DMS53 (cell line): ENCODE measurements at regions not wholly inside any gene's neighbourhood (a gene's known extent, or its start where the extent isn't known, plus 50 kb on each side); places are given as distances from the start of the nearest gene placed in this dataset.
"Not testable (repeated sequence)": the region's sequence is repeated elsewhere in the genome, so short reads cannot be mapped to it uniquely, and the experiment has no call there.

Experiments used
- DNase-seq: peaks from one replicate; lab custom pipeline; 2025; lab: John Stamatoyannopoulos, UW

DNA sequence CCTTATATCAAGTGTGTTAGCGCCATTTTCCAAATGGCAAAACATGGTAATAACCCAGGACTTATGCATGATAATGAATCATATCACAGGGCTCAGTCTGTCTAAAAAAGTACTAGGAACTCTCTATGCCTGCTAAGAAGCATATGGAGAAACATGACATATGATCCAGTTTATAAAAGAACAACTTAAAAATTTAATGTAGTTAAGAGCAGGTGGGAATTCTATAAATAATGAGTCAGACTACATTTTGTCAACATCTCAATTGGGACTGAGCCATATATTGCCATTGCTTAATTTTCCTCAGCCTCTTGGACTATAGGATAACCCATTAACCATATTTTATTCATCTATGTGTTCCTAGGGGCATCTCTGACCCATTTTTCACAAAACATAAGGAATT, 360.4 kb upstream of the AGA start:
- no peak for DNase-seq

DNA sequence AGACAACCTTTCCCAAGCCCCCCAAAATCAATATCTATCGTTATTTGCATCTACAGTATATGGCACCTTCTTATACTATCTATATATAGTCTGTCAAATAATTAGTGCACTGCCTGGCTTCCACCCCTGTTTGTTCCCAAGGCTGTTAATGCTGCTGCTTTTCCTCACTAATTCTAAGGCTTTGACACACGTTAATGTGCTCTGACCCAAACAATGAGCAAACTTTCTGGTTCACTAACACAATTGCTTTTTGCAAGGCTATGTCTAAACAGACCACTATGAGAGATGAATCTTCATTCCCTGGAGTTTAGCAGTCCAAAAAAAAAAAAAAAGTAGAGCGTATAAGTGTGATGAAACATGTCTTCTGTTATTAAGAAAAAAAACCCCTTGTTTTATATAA, 360.9 kb upstream of the AGA start:
- no peak for DNase-seq

DNA sequence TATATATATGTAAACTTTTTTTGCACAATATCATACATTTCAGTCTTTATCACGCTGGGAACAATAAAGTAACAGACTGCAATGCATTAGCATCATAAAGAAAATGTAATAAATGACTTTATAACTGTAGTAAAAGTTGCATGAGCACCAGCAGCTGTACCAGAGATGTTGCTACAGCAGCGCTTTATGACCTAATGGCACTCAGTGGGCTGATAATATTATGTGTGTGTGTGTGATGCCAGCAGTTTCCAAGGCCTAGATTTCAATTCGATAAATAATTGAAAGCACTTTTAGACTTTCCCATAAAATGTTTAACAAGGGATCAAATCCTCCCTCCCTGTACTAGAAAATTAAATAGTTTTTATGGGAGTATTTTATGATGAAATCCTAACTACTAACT, 367.6 kb upstream of the AGA start:
- no peak for DNase-seq

DNA sequence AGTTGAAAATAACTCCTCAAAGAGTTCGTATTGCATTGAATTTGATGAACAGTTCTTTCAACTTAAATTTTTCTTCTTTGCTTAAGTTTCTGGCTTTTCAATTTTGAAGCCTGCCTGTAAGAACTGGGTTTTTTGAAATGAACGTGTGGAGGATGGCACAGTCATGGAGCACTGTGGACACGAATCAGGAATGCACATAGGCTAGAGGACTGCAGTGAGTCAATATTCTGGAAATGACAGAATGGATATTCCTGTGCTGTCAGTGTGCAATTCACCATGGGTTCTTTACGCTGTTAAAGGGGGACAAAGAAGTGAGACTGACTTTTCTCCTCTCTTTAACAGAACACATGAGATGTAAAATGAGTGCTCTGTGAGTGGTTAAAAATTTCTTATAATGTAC, 368.0 kb upstream of the AGA start:
- no peak for DNase-seq

DNA sequence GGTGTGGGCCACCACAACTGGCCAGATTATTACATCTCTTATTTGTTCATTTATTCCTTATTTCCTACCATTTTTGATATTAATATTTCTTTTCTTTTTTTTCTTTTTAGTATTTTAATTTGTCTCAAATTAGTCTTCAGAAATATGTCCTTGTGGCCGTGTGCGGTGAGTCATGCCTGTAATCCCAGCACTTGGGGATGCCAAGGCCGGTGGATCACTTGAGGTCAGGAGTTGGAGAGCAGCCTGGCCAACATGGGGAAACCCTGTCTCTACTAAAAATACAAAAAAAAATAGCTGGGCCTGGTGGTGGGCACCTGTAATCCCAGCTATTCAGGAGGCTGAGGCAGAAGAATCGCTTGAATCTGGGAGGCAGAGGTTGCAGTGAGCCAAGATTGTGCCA, 376.2 kb upstream of the AGA start:
- not testable (repeated sequence) for DNase-seq

DNA sequence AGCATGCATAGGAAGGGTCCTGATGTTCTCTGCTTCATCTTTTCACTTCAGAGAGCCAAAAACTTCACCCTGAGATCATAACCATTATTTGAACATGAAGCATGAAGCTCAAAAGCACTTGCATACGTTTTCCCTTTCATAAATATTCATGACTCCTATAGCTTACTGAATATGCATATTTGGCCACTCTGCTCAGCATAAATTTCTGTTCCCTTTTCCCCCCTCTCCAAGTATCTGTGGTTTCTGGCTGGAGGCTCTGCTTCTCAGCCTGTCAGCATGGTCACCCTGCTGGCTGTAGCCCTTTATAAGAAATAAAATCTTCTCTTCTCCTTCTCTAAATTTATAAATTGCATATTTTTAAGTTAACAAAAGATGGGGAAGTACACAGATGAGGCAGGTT, 384.7 kb upstream of the AGA start:
- no peak for DNase-seq

DNA sequence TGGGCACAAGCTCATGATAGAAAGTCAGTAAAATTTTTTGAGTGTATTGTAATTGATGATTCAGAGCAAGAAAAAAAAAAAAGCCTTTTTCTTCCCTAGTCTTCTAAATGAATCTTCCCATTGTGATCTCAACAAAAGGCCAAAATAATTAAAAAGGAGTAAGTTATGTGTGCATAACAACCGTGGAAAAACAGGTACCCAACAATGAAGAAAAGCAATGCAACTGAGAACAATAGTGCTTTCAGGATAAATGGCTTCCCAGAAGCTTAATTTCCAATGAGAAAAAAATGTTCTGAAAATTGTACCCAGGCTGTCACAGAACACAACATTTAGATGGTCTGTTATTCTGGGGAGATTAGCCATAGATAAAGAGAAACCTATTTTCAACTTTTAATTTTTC, 399.0 kb upstream of the AGA start:
- no peak for DNase-seq

DNA sequence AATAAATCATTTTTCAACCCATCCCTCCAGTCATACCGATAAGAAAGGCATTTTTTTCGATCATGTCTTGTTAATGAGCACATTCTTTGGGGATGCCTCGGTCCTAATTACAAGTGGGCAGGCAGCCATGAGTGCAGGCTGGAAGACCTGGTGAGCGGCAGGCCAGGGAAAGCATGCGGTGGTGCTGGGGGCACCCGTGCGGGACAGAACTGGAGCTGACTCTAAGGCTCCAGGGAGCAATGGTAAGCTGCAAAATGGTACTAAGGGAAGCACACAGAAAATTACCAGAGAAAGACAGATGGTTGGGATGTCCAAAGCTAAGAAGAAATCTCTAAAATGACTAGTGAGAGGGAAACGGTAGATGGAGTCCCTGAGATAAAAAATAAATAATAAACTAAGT, 411.0 kb upstream of the AGA start:
- DNase-seq: no peak

DNA sequence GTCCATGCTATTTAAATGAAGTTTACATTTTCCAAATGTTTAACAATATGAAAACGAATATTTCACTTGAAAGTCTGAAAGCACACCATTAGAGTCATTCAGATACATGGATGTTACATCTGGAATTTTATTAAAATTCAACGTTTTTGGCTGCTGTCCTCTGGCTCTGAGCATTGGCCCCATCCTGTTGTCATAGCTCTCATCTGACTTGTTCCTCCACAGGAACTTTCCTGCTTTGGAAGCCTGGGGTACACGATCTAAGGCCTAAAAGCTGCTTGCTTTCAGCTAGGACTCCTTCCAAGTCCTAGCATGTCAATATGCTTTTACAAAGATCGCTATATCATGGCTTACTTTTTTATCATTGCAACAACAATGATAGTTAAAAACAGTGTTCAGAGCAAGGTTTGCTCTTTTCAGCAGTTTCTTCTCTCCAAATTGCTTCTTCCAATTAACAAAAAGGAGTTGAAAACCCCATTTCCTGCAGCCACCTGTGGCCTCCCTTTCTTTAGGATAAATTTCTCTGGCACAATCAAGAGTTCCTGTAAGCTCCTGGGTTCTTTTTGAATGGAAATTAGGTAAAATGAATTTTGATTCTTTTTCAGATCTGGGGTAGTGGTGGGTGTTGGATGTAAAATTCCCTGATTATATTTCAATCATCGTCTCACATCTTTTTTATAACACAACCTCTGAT, 413.4 kb upstream of the AGA start:
- DNase-seq: no peak

DNA sequence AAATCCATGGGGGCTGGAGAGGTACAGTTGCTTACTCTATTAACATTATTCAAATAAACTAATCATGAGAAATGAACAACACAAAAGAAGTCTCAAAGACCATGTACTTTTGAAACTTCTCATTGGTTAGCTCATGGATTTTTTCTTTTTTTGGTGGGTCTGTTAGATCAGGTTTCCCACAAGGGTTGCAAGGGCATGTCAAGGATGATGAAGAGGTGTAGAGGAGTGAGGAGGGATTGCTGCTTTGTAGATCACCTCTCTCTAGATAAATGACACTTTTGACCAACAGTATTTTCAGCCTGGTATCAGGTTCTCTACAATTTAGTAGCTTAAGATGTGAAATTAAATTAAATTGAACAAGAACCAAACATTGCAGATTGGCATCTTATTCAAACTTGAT, 417.9 kb upstream of the AGA start:
- no peak for DNase-seq

DNA sequence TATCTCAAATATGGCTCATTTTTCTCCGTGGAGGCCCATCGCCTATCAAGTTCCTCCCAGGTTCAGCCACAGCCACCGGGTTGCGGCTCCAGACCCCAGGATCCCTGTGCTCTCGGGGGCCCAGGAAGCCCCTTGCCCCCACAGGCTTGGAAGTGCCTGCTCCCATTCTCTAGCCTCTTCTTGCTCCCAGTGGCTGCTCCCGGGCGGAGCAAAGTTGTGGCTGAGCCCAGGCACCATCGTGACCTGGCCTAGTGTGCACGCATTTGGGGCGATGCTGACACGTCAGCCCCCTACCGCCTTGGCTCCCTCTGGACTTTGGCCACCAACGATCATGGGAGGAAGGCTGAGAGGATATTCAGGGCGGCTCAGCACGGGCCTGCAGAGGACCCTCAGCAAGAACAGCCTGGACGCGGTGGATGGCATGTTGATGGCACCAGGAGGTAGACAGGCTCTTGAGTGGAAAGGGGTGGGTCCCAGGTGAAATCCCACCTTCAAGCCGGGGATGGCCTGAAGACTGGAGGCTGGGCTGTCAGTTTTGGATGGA, 419.4 kb upstream of the AGA start:
- no peak for DNase-seq

DNA sequence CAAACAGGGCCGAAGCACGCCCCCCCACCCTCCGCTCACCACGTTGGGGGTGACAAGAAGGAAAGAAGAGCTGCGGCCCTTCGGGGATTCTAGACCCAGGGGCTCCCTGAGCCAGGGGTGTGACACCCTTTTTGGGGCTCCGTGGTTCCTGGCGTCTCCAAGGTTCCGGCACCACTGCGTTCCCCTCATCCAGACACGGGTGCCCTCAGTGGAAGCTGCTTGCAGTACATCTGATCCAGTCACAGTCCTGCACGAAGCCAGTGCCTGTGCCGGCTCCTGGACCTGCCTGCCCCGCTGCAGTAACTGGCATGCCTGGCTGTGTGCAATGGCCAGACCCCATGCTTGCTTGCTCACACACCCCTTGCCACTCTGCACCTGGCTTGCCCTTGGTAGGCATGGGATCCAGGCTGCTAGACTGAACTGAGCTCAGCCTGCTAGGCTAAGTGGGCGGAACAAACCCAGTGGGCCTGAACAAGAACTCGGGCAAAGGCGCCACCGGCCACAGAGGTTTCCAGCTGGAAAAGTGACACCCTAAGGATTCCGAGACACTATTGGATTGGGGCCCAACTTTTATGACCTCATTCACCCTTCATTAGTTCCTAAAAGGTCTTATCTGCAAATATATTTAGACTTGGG, 420.4 kb upstream of the AGA start:
- DNase-seq: no peak

DNA sequence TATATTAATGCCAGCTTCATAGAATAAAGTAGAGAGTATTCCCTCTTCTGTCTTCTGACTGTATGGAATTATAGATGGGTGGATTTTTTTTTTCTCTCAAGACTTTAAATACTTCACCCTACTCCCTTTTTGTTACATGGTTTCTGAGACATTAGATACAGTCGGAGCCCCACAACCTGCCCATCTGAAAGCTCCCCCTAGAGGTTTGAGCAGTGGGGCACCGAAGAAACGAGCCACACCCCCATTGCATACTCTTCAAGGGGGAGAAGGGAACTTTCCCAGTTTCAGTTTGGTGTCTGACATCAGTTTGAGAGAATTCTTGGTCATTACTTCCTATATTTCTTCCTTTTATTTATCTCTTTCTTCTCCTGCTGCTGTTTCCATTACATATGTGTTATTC, 437.6 kb upstream of the AGA start:
- DNase-seq: no peak

DNA sequence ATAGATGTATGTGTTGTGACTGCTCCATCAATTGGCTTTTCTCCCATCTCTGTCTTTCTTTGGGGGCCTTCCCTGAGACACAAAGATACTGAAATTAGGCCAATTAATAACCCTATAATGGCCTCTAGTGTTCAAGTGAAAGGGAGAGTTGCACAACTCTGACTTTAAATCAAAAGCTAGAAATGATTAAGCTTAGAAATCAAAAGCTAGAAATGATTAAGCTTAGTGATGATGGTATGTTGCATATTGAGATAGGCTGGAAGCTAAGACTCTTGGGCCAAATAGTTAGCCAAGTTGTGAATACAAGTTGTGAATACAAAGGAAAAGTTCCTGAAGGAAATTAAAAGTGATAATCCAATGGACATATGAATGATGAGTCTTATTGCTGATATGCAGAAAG, 452.9 kb upstream of the AGA start:
- no peak for DNase-seq

DNA sequence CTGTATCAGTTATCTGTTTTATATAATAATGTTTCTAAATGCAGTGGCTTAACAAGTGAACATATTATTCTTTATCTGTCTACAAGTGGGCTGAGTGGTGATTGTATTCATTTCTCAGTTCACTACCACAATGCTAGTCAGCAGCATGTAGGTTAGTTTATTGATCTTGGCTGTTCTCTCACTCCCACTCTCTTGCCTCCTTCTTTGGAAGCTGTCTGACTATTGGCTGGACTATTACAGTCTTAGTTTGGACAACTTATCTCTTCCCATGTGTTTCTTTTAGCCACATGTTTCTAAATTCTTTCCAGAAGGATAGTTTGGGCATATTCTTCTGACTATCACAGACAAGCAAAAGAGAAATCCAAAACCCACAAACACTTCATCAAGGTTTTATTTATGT, 459.5 kb upstream of the AGA start:
- no peak for DNase-seq

DNA sequence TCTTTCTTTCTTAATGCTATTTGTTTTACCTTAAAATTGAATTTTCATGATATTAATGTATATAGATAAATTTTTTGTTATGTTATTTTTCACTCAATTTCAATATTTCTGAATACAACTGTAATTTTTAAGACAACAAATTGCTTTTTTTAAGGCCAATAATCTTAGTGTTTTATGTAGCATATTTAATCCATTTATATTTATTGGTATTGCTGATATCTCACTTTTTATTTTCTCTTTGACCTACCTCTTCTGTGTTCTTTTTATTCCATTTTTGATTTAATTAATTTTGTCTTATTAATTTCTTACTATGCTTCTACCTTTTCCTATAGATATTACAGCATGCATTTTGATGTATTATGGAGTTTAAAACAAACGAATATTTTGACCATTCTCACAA, 460.1 kb upstream of the AGA start:
- no peak for DNase-seq

DNA sequence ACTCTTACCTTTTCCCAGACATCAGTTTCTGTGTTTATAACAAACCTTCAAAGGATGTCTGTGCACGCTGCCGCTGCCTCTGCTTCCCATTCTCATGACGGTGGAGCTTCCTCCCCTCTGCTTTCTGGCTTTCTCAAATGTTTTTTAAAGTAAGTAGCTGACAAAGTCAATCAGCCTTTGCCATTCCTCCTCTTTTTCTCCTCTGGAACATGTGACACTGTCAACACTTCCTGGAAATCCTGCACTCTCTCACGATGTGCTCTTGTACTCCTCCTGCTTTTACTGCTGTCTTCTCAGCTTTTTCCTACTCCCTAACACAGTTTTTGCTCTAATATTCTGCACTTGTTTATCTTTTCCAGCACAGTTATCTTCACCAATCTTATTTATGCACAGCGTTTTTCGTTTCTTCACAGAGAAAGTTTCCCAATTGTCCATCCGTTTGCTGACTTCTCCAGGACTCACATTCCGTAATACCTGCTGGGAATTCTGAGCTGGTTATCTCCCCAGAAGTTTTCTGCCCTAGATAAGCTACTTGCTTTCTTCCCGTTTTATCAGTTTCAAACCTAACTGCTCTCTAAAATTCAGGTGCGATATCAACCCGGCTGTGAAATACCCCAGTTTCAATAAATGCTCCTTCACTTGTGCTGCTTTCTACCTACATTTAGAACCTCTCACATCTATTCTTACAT, 465.6 kb upstream of the AGA start:
- no peak for DNase-seq

DNA sequence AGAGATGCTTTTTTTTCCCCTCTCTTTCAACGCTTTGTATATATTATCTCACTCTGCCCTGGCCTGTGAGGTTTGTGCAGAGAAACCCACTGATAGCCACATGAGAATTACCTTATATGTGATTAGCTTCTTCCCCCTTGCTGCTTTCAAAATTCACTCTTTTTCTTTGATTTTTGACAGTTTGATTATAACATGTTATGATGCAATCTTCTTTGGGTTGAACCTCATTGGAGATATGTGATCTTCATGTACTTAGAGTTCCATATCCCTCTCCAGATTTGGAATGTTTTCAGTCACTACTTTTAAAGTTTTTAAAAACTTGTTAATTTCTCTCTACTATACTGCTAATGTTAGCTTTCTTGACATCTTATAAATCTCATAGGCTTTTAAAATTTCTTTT, 479.5 kb upstream of the AGA start:
- no peak for DNase-seq

DNA sequence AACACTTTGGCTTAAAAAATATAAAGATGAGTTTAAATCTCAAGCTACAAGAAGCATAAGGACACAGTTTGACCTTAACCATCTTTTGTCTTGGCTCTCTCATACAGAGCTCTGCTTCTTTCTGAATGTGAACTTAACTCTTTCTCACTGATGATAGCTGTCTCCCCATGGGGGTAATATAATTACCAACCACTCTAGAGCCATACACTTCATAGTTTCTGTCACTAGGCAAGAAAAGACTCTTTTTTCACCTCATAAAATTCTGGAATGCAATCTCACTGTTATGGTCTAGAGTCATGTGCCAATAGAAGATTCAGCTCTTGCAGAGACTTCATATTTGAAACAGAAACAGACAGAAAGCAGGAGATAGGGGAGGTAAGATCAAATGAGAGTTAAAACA, 481.7 kb upstream of the AGA start:
- DNase-seq: no peak

DNA sequence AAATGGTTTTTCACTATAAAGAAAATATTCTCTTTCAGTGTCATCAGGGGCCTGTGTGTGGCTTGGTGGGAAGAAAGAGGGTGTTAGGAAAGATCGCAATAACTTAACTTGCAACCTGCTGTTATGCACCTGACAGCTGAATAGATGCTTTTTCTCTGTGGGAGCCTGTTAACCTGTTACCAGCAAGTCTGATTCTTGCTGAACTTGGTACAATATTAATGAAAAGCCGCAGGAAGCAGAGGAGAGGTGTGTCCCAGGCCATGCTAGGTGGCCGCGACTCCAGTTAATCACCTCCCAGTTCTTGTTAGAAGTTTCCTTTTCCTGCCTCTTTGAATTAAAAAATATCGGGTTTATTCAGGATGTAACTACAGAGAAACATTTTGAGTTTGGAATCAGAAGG, 494.8 kb upstream of the AGA start:
- no peak for DNase-seq

DNA sequence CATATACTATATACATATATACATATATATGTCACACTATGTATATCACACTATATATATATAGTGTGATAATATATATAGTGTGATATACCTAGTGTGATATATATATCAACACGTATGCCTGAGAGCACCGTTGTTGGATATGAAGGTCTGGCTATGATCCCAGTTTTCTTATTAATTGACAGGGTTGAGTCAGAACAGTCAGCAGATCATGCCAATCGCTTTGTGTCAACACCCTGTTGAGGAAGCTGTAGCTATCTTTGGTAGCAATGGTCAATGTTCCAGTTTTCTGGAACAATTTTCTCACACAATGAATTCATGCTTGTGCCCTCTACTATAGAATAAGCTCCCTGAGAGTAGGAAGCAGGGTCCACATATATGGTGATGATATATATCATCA, 496.0 kb upstream of the AGA start:
- no peak for DNase-seq

DNA sequence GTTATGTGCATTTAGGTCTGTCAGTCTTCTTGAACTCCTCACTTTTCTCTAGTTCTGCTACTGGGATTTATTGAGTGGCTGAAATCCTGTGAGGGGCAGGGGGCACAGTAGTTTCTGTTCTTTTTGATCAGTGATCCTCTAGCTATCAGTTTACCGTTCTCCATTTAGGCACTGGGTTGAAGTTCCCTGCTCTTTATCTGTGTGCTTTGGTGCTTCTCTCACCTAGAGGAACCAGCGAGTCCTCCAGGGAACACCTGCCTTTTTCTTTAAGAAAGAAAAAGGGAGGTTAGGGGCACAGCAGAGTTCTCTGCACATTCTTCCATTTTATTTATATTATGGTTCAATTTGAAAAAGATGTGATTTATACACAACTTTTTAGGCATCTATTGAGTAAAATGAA, 503.0 kb upstream of the AGA start:
- no peak for DNase-seq

DNA sequence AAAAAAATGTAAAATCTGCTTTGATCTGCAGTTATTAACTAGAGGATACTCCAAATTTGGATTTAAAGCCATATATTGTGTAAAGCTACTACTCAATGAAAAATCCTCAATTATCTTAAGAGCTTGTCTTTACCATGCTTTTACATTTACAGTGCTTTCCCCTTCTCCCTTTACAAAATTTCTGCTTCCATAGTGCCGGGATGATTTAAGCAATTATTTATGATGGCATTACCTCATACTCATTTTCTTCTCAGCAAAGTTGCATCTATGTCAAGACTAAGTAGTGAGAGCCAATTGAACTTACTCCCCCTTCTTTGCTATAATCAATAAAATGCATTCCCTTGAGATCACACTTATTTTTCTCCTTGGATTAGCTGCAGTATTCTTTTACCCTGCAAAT, 505.4 kb upstream of the AGA start:
- DNase-seq: no peak

DNA sequence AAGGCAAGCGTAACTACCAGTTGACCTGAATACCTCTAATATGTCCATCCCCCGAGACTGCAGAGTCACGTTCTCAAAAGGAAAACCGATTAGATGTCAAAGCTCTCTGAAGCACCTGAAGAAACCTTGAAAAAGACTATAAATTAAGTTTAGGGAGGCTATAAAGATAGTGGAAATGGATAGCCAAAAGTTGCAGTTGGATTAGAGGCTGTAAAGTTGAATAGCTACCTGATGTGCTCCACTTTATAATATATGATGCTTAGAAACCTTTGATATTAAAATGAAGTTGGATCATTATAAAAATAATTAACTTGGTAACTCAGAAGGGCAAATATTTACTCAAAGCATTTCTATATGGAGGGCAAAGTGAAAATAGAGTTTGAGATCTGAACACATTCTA, 506.6 kb upstream of the AGA start:
- DNase-seq: no peak
